Hematopoietic multipotent progenitor cell treated with erythropoietin and hydrocortisone succinate and interleukin-3 and kit ligand, for 17 days (in vitro differentiated cells): ENCODE measurements at regions not wholly inside any gene's neighbourhood (a gene's known extent, or its start where the extent isn't known, plus 50 kb on each side); places are given as distances from the start of the nearest gene placed in this dataset.

ENCODE experiments used
- DNase-seq: peaks from one replicate; pipeline ENCODE4 v3.0.0-alpha.2; 2015; ENCODE audit warnings: low spot score

DNA sequence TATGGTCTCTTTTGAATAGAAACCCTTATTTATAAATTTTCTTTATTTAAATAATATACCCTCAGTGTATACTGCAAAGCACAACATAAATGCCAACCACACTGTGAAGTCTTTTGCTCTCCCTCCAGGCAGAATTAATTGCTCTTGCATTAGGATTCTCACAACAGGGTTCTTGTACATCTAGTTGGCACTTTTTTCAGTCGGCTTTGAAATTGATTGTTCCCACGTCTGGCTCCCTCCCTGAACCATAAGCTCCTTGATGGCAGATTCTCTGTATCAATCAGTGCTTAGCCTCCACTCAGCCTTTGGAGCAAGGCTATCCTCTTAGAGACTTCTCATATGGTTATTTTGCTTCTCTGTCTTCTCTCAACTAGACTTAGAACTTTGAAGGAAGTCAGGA lies 288.0 kb upstream of the POU3F2 start:
- DNase-seq = no peak

- no peak for DNase-seq
These were observed 287.2 kb upstream of the POU3F2 start for GRCh38 chr6:98547151-98547550.

GRCh38 chr6:98547634-98548033 lies 286.7 kb upstream of the POU3F2 start:
- no peak for DNase-seq

DNA sequence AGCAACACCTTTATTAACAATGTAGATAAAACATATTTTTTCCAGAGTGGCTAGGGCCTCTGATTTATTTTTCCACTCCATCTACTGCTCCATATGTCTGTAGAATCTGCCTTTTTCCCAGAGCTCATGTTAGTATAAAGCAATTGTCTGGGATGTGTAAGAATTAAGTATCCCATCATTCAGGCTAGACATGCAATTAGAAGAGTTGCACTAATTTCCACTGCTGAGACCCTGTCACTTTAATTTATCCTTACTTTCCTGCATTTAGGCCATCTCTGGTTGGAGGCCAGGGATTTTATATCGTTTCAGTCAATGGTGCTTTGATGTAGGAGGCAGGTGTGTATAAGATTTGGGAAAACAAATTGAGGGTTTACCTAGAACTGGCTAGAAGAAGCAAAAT lies 286.1 kb upstream of the POU3F2 start:
- no peak for DNase-seq

GRCh38 chr6:98560418-98560817 lies 274.0 kb upstream of the POU3F2 start:
- no peak for DNase-seq

DNA sequence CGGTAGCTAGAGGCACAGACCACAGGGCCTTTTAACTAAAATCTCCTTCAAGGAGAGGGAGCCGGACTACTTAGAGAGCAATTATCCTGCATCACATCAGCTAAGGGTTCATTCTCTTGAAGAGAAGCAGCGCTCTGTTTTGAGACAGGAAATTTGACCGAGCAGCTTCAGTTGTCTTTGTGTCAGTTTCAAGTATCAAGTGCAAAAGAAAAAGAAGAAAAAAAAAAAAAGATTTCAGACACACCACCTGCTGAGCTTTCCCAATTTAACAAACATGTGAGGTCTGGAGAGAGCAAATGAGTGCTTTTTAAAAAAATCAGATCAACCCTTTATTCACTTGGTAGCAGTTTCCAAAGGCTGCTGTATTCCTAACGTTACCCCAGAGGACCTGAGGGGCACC lies 273.5 kb upstream of the POU3F2 start:
- no peak for DNase-seq

- no peak for DNase-seq
These were observed 268.2 kb upstream of the POU3F2 start for GRCh38 chr6:98566126-98566525.

GRCh38 chr6:98572579-98572978 lies 261.8 kb upstream of the POU3F2 start:
- no peak for DNase-seq

GRCh38 chr6:98574984-98575383 lies 259.4 kb upstream of the POU3F2 start:
- no peak for DNase-seq

DNA sequence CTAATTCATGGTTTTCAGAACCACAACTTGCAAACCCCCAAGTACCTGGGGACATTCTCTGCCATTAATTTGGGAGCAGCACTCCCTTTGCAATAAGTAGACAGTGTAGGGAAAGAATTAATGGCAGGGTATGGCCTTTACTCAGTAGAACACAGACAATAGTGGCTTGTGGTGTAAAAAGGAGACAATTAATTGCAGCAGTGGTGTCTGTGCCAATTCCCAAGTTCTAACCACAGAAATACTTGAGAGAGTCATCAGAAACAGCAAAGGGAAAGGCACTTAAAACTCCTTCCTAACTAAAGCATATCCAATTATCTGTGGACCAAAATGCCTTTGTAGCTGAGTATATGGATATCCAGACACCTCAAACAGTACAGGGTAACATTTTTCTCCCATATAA lies 257.6 kb upstream of the POU3F2 start:
- no peak for DNase-seq

DNA sequence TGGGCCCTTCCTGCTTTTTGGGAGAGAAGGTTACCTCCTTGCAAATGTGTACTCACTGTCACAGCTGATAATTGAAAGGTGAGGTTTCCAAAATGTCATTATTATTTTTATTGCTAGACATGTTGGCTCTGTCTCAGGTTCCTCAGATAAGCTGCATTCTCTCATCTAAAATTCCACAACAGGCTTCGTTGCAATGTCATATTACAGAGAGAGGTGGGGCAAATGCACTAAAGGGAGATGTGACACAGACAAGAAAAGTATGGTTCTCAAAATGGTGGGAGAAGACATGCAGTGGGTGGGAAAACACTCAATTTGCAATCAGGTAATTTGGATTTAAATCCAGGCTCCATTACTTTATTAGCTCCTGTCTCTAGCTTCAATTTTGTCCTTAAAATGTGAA lies 256.4 kb upstream of the POU3F2 start:
- DNase-seq = no peak

- DNase-seq = no peak
These were observed 255.3 kb upstream of the POU3F2 start for GRCh38 chr6:98579079-98579478.

DNA sequence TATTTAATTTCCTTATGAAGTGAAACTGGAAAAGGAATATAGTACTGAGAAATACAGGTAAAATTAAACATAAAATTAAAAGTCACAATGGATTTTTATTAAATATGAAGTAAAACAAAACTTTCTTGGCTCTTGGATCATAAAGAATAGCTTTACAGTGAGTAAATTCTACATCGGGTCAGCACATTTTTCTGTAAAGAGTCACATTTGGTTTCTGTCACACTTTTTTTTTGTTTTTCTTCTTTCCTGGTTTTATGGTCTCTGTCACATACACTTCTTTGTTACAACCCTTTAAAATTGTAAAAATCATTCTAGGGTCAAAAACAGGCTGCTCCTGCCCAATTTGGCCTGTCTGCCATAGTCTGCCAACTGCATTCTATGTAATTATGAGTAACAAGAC lies 254.4 kb upstream of the POU3F2 start:
- no peak for DNase-seq

- no peak for DNase-seq
These were observed 252.7 kb upstream of the POU3F2 start for GRCh38 chr6:98581705-98582104.

GRCh38 chr6:98583506-98583905 lies 250.9 kb upstream of the POU3F2 start:
- DNase-seq = no peak

DNA sequence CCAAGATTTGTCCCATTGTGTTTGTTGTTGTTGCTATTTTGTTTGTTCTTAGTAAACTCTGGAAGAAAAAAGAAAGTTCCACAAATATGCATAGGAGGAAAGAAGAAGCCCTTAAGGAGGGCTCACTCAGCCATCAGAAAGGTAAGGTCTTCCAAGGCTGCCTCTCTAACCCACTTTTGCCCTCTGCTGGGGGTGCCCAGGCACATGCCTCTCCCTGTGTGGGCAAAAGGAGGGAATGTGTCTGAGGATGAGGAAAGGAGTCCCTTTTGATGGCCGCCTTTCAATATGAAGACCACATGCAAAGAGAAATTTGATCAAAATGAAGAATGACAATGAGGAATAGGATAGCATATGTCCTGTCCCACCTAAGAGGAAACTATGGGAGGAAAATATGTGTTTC lies 248.2 kb upstream of the POU3F2 start:
- DNase-seq = no peak

- no peak for DNase-seq
These were observed 246.8 kb upstream of the POU3F2 start for GRCh38 chr6:98587555-98587954.

GRCh38 chr6:98589536-98589935 lies 244.8 kb upstream of the POU3F2 start:
- no peak for DNase-seq

- no peak for DNase-seq
These were observed 244.2 kb upstream of the POU3F2 start for GRCh38 chr6:98590136-98590681.

GRCh38 chr6:98590997-98591396 lies 243.4 kb upstream of the POU3F2 start:
- no peak for DNase-seq

GRCh38 chr6:98593676-98594075 lies 240.7 kb upstream of the POU3F2 start:
- no peak for DNase-seq

- no peak for DNase-seq
These were observed 232.7 kb upstream of the POU3F2 start for GRCh38 chr6:98601716-98602115.

DNA sequence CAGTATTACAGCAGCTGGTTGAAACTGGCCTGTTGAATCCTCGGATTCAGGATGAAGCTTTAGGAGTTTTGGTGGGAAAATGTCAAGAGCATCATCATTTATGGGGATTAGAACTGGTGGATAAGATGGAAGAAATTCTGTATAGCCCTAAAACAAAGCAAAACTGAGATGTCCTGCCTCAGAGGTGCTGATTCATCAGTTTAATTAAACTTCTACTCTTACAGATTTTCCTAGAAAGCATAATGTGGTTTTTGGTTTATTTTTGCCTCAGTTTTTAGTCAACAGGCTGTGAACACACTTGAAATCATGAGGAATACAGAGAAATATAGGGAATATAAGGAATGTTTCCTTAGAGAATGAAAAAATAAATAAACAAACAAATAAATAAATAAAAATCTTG lies 228.7 kb upstream of the POU3F2 start:
- no peak for DNase-seq

DNA sequence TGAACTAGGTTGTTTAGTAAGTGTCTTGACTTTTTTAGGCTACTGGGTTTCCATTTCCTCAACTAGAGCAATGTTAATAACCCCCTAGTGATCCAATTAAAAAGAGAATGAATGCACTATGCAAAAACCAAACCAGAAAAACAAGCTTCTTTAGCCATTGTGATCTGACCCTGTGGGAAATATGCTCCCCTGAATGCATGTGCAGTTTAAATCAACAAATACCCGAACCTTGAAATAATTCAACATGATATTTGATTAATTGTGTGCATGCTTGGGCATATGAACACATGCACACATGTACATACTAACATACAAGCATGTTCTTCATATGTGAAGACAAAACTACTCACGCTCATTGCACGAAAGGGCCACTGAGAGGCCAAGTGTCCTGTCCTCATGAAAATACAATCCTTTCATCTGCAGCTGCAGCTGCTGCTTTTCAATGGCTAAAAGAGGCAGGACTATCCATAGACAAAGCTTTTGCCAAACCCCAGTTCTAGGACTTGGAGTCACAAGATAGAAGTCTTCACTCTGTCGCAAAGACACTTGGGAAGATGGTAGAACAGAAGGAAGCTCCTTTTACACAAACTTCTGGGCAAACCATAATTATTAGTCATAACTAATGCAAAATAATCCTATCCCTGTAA lies 207.1 kb upstream of the POU3F2 start:
- no peak for DNase-seq
